K562 (cell line): ENCODE measurements at regions not wholly inside any gene's neighbourhood (a gene's known extent, or its start where the extent isn't known, plus 50 kb on each side); places are given as distances from the start of the nearest gene placed in this dataset.

Source experiments
- CTCF ChIP-seq, 3 experiments: IDR thresholded peaks in 2 of 3; conservative IDR thresholded peaks in 1 of 3; 2 replicates each; pipeline ENCODE4 v1.5.1; 2011 to 2012; ENCODE audit warnings: low read length in 3 of 3, mild to moderate bottlenecking in 3 of 3, control low read depth in 2 of 3, improper control_type of control experiment in 1 of 3, inconsistent platforms in 1 of 3, low read depth in 1 of 3, mixed read lengths in 1 of 3, moderate library complexity in 1 of 3; ENCODE audit not compliant: insufficient read depth in 2 of 3
- GTF2F1 ChIP-seq: IDR thresholded peaks from 2 replicates; pipeline ENCODE4 v1.6.1; 2011; ENCODE audit warnings: low read depth, low read length, improper control_type of control experiment
- POLR2AphosphoS5 ChIP-seq: IDR thresholded peaks from 2 replicates; pipeline ENCODE4 v1.6.1; 2011; ENCODE audit warnings: mild to moderate bottlenecking, low read depth, low read length, moderate library complexity; ENCODE audit not compliant: control insufficient read depth, insufficient read depth
- POU5F1 ChIP-seq: fragments of 150-350 bp; IDR thresholded peaks from 2 replicates; pipeline ENCODE4 v1.6.1; 2014; ENCODE audit warnings: borderline replicate concordance, low read length, low read depth, mild to moderate bottlenecking; ENCODE audit not compliant: partially characterized antibody
- SRF ChIP-seq, 2 experiments: fragments of 250-450, 450-650 bp in 1 of 2; sonication (Bioruptor Pico) in 1 of 2; sonication (generic) in 1 of 2; formaldehyde crosslinking; IDR thresholded peaks; 2 replicates each; pipeline versions ENCODE4 v1.5.0 to v1.5.1; 2020 to 2022; ENCODE audit warnings: mild to moderate bottlenecking in 1 of 2, missing genetic modification reagents in 1 of 2
- TOE1 ChIP-seq, 2 experiments: fragments of 450-650 bp in 1 of 2; sonication (generic) in 1 of 2; formaldehyde crosslinking in 1 of 2; IDR thresholded peaks; 2 replicates each; pipeline versions ENCODE4 v1.7.1 to v1.8.0; 2016 to 2022; ENCODE audit warnings: borderline replicate concordance in 2 of 2, mild to moderate bottlenecking in 2 of 2, antibody characterized with exemption in 1 of 2, inconsistent platforms in 1 of 2, low read depth in 1 of 2, missing genetic modification reagents in 1 of 2, moderate library complexity in 1 of 2
- ZBED1 ChIP-seq: IDR thresholded peaks from 2 replicates; pipeline ENCODE4 v1.6.1; 2014
- ZBTB8A ChIP-seq: fragments of 450-650 bp; IDR thresholded peaks from 2 replicates; pipeline ENCODE4 v1.6.1; 2018; ENCODE audit warnings: mild to moderate bottlenecking, moderate library complexity; ENCODE audit not compliant: partially characterized antibody
- ZNF197 ChIP-seq: fragments of 200-800 bp; sonication (Bioruptor generic); IDR thresholded peaks from 2 replicates; pipeline ENCODE4 v1.6.1; 2016; ENCODE audit warnings: low read depth, missing genetic modification characterization, missing compliant biosample characterization
- ZNF232 ChIP-seq: sonication (generic); formaldehyde crosslinking; IDR thresholded peaks from 2 replicates; pipeline ENCODE4 v1.8.0; 2022; ENCODE audit warnings: mild to moderate bottlenecking, missing genetic modification reagents

GRCh38 chr7:24102988-24103387, 181.0 kb upstream of the NPY start:
- TF ChIP-seq ZBED1, result no peak
- TF ChIP-seq CTCF (IDR thresholded peaks at IDR 0.05 in 2 of 3, conservative IDR thresholded peaks at IDR 0.05 in 1 of 3; ENCODE audit: insufficient read depth in 2 of 3, low read depth in 1 of 3, low read length in 3 of 3), result no peak
- no peak for TF ChIP-seq SRF (CRISPR knock-in tag; IDR thresholded peaks at IDR 0.05)
- no peak for TF ChIP-seq ZNF232 (CRISPR knock-in tag)
- TF ChIP-seq POU5F1, result no peak
- no peak for TF ChIP-seq POLR2AphosphoS5
- TF ChIP-seq ZNF197, result no peak
- TF ChIP-seq ZBTB8A, result no peak
- TF ChIP-seq TOE1 (IDR thresholded peaks at IDR 0.05; ENCODE audit: borderline replicate concordance), result no peak
- no peak for TF ChIP-seq TOE1 (CRISPR knock-in tag; IDR thresholded peaks at IDR 0.05; ENCODE audit: borderline replicate concordance, low read depth)
- TF ChIP-seq GTF2F1, result no peak
